Activated T-helper 17 cell treated with anti-CD3 and anti-CD28 coated beads, Interleukin-2, amount 50 U/mL, for 72 hours (primary cell): ENCODE measurements at regions not wholly inside any gene's neighbourhood (a gene's known extent, or its start where the extent isn't known, plus 50 kb on each side); places are given as distances from the start of the nearest gene placed in this dataset.
A peak's percentile ranks its signal among the peaks of the same experiment; 100 is the strongest.
"Not testable (repeated sequence)": the region's sequence is repeated elsewhere in the genome, so short reads cannot be mapped to it uniquely, and the experiment has no call there.

ENCODE experiments used
- ATAC-seq: fragments of 150-1000 bp; cut with Tn5 transposase; replicated peaks from 2 replicates; pipeline ENCODE4 v1.10.0; 2021; ENCODE audit warnings: mild to moderate bottlenecking, moderate library complexity
- H3K27ac Mint-ChIP-seq: one replicate; pipeline ENCODE4 v1.8.0; 2022; ENCODE audit warnings: mixed read lengths
- H3K27me3 Mint-ChIP-seq: one replicate; pipeline ENCODE4 v1.8.0; 2022; ENCODE audit warnings: mixed read lengths
- H3K36me3 Mint-ChIP-seq: one replicate; pipeline ENCODE4 v1.8.0; 2022; ENCODE audit warnings: low read depth, mild to moderate bottlenecking, mixed read lengths
- H3K4me1 Mint-ChIP-seq: one replicate; pipeline ENCODE4 v1.8.0; 2022; ENCODE audit warnings: mixed read lengths
- H3K4me3 Mint-ChIP-seq: one replicate; pipeline ENCODE4 v1.8.0; 2022; ENCODE audit warnings: mild to moderate bottlenecking, mixed read lengths
- H3K9me3 Mint-ChIP-seq: one replicate; pipeline ENCODE4 v1.8.0; 2022; ENCODE audit warnings: mixed read lengths

DNA sequence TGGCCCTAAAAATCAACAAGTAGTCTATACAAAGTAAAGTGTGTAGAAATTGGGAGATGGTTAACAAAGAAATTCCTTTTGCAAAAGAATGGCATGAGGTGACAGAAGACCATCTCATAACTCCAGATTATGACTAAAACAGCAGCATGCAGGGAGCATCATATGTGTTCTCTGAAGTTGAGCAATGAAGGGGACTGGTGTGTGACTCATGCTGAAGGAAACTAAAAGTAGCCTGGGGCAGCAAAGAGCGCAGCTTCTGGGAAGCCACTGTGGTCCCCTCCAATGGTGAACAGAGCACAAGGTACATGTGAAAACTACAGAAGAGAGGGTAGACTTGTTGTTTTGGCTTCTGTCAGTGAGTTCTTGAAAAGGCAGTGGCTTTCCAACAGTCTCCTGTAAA lies 133.4 kb downstream of the MACC1 start:
- Mint-ChIP-seq H3K36me3 (no peaks in the 10 kb centered on the region), H3K27ac (no peak overlapping the region), H3K27me3 (no peaks in the 10 kb centered on the region), H3K4me1 (no peaks in the 10 kb centered on the region), H3K9me3 (peaks cover 3% of the 10 kb centered on the region), H3K4me3 (no peak overlapping the region)
- ATAC-seq: peak; percentile 31

DNA sequence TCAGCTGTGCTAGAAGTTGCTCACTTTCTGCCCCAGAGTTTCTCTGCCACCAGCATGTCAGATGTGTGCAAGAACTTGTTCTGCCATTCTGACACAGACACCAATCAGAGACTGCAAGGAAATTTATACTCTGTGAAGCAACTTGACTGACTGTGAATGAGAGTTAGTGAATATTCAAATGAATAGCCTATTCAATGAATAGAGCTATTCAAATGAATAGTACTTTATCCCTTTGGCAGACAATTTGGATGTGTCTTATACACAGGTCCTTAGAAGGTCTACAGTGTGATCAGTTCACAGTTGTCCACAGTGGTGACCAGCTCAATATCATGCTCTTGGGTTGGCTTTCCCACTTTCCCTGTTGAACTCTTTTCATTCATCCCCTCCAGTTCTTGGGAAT lies 138.1 kb downstream of the MACC1 start:
- no peak overlapping the region for H3K27ac Mint-ChIP-seq
- H3K9me3 Mint-ChIP-seq: peaks cover 7% of the 10 kb centered on the region
- no peak overlapping the region for H3K4me3 Mint-ChIP-seq
- H3K4me1 Mint-ChIP-seq: no peaks in the 10 kb centered on the region
- no peaks in the 10 kb centered on the region for H3K27me3 Mint-ChIP-seq
- H3K36me3 Mint-ChIP-seq: no peaks in the 10 kb centered on the region
- ATAC-seq: no peak

DNA sequence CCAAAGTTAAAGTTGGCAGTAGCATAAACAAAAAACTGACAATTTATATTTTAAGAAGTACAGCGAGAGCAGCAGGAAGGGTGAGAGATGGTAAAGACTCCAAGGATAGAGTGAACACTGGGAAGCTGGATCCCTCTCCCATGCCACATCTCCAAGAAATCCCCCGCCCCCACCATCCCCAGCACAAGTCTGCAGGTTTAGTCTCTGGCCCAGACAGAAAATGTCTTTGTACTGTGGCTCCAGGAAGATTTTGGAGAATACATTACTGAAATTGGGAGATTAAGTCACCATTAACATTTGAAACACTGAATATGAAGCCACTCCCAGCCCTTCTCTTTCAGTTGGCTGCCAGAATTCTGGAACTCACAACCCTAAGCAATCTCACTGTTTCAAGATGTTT lies 140.3 kb downstream of the MACC1 start:
- Mint-ChIP-seq H3K27ac (no peak overlapping the region), H3K36me3 (no peaks in the 10 kb centered on the region), H3K9me3 (peaks cover 5% of the 10 kb centered on the region), H3K27me3 (no peaks in the 10 kb centered on the region), H3K4me1 (no peaks in the 10 kb centered on the region), H3K4me3 (no peak overlapping the region)
- ATAC-seq: no peak

DNA sequence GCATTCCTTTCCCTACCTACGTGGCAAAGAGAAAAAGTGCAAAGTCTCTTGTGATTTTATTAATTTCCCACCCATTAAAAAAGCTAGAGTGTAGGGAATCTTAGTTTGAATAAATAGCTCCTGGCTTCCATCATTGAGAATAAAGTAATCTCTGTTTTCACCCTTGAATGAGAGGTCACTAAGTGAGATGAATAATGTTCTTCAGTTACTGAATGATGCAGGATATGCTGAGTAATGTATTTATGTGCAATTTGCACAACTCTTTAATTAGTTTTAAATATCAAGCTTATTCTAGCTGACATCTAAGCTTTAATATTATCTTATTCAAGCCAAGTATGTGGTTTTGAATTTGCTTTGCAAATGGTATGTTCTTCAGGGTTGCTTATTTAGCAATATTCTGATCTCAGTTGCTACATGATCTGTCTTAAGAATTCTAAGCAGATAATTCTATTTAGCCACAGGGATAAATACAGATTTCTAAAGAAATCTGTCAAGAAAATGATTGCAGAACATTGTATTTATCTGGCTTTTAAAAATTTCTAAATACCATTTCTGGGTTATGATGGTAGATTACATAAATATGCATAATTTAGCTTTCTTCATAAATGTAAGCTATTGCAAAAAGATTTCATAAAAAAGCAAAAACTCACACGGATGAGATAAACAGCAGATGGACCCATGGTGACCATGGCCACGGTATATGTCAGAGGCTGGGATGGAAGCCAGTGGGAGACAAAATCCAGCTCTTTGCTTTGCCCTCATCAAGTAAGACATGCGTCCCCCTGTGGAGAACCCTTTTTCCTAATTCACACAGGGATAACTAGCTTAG lies 141.0 kb downstream of the MACC1 start:
- Mint-ChIP-seq H3K36me3 (no peaks in the 10 kb centered on the region), H3K4me1 (no peaks in the 10 kb centered on the region), H3K27ac (no peak overlapping the region), H3K4me3 (no peak overlapping the region), H3K27me3 (no peaks in the 10 kb centered on the region), H3K9me3 (peaks cover 5% of the 10 kb centered on the region)
- ATAC-seq: no peak

DNA sequence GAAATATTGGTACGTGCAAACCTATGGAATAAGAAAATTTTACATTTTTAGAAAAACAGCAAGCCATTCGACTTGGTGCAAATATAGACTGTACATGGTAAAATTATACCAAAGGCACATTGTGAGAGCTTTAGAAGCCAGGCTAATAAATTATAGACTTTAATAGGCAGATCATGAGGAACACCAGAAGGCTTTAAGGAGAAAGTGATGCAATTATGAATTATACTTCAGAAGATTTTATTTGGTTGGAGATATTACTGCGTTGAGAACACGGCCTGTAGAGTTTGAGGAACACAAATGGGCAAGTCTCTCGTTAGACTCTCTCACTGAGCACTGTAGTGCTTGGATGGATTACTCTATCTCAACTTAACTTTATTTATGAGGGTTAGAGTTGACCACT lies 141.7 kb downstream of the MACC1 start:
- H3K9me3 Mint-ChIP-seq: peaks cover 5% of the 10 kb centered on the region
- no peak for ATAC-seq
- H3K4me1 Mint-ChIP-seq: no peaks in the 10 kb centered on the region

DNA sequence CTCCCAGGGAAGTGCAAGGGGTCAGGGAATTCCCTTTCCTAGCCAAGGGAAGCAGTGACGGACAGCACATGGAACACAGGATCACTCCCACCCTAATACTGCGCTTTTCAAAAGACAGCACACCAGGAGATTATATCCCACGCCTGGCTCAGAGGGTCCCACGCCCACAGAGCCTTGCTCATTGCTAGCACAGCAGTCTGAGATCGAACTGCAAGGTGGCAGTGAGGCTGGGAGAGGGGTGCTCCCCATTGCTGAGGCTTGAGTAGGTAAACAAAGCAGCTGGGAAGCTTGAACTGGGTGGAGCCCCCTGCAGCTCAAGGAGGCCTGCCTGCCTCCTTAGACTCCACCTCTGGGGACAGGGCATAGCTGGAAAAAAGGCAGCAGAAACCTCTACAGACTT lies 149.2 kb downstream of the MACC1 start:
- not testable (repeated sequence) for H3K36me3 Mint-ChIP-seq, H3K4me3 Mint-ChIP-seq, ATAC-seq, H3K4me1 Mint-ChIP-seq, H3K27ac Mint-ChIP-seq, H3K27me3 Mint-ChIP-seq, H3K9me3 Mint-ChIP-seq

More for the DNA sequence above, 141.7 kb downstream of the MACC1 start:
- Mint-ChIP-seq H3K27ac (no peak overlapping the region), H3K36me3 (no peaks in the 10 kb centered on the region), H3K4me3 (no peak overlapping the region), H3K27me3 (no peaks in the 10 kb centered on the region)

DNA sequence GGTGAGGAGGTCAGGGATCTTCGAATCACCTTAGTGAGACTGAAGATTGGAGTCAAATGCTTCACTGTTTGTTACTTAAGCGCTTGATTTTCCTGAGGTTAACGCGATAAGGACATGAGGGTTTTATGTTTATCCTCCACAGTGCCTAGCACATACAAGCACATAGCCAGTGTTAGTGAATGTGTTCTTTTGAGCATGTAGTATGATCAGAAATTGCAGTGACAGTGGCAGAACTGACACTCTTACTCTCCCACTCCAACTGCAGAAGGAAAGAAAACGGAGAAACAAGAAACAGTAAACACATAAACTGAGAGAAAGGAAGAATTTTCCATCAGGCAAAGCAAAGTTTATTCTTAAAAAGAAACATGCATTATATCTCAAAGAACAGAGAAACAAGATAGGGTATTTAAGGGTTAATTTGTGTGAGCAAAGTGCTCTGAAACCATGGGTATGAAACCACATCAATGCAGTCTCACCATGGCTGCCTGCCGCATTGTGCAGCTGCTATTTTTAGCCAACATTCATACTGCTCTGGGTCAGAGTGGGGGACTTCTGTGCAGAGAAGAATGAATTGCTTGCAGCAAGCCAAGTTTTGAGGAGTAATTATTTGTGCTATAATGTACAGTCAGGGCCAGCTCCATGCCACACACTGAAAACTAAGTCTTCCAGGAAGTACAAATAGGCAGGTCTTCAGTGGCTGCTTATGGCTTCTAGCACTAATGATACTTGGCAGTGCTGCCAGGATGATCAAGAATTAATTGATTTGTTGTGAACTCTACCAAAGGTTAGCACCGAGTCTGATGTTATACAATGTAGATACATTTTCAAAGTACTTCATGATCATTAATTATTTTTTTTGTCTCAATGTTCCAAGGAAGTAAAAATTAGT lies 152.0 kb downstream of the MACC1 start:
- Mint-ChIP-seq H3K27me3 (no peaks in the 10 kb centered on the region), H3K27ac (no peak overlapping the region), H3K9me3 (no peaks in the 10 kb centered on the region), H3K4me1 (no peaks in the 10 kb centered on the region), H3K36me3 (no peaks in the 10 kb centered on the region), H3K4me3 (no peak overlapping the region)
- ATAC-seq: no peak

DNA sequence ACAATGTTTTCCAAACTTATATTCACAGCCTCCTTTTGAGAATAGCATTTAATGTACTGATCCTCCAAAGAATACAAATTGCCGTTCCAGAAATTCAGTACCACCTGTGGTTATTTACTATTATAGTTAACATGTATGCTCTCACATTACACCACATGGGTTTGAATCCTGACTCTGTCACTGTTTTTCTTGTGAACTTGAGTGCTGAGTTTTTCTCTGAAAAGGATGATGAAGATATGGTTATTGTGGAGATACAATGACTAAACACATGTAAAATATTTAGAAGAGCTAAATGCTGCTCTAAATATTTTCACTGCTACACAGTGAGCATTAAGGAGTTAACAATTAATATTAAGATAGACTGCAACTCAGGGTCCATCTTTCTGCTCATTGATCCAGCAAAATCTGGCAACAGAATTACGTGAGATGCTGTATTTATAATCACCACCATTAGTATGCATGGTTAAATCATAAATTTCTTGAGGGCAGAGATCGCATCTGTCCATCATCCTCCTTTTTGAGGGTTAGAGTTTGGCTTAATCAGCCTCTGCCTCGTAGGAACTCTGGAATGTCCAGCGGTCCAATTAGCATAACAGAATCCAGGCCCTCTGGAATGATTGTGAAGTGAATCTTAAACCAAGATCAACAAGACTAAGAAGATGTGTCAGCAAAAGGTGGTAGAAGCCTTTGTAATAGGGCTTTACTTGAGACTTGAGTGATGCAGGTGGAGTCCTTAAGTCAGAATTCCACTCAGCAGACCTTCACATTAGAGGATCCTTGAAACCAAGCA lies 152.8 kb downstream of the MACC1 start:
- ATAC-seq: no peak
- no peak overlapping the region for H3K4me3 Mint-ChIP-seq
- H3K27ac Mint-ChIP-seq: no peak overlapping the region
- H3K27me3 Mint-ChIP-seq: no peaks in the 10 kb centered on the region
- no peaks in the 10 kb centered on the region for H3K36me3 Mint-ChIP-seq
- H3K4me1 Mint-ChIP-seq: no peaks in the 10 kb centered on the region
- no peaks in the 10 kb centered on the region for H3K9me3 Mint-ChIP-seq

DNA sequence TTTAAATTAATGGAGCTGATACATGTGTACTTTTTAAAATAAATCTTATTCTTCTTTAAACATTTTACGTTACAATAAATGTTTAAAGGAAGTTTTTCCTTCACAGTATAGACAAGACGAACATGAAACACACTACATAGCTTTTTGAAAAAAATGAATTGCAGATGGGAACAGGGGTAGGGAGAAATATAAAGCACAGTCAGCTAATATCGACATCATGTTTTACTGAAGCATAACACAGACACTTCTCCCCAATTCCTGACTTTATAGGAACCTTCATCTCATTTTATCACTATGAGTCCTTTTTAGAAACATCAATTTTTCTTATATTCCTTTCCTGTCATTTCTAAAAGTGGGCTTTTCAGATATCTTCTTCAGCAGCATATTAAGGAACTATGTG lies 153.5 kb downstream of the MACC1 start:
- no peaks in the 10 kb centered on the region for H3K4me1 Mint-ChIP-seq
- H3K4me3 Mint-ChIP-seq: no peak overlapping the region
- no peaks in the 10 kb centered on the region for H3K27me3 Mint-ChIP-seq
- H3K36me3 Mint-ChIP-seq: no peaks in the 10 kb centered on the region
- H3K9me3 Mint-ChIP-seq: no peaks in the 10 kb centered on the region
- ATAC-seq: no peak
- no peak overlapping the region for H3K27ac Mint-ChIP-seq

DNA sequence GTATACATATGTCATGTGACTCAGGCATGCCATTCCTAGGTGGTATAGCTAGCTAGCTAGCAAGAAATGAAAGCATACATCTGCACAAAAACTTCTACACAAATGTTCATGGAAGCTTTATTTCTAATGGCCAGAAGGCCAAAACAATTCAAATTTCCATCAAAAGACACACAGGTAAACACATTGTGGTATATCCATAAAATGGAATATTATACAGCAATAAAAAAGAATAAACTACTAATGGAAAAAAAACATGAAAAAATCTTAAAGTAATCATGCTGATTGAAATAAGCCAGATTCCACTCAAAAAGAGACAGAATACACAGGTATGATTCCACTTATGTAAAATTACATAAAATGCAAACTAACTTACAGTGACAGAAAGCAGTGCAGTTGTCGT lies 154.3 kb downstream of the MACC1 start:
- Mint-ChIP-seq H3K27ac (no peak overlapping the region), H3K36me3 (no peaks in the 10 kb centered on the region), H3K9me3 (no peaks in the 10 kb centered on the region), H3K4me1 (no peaks in the 10 kb centered on the region), H3K4me3 (no peak overlapping the region), H3K27me3 (no peaks in the 10 kb centered on the region)
- no peak for ATAC-seq

DNA sequence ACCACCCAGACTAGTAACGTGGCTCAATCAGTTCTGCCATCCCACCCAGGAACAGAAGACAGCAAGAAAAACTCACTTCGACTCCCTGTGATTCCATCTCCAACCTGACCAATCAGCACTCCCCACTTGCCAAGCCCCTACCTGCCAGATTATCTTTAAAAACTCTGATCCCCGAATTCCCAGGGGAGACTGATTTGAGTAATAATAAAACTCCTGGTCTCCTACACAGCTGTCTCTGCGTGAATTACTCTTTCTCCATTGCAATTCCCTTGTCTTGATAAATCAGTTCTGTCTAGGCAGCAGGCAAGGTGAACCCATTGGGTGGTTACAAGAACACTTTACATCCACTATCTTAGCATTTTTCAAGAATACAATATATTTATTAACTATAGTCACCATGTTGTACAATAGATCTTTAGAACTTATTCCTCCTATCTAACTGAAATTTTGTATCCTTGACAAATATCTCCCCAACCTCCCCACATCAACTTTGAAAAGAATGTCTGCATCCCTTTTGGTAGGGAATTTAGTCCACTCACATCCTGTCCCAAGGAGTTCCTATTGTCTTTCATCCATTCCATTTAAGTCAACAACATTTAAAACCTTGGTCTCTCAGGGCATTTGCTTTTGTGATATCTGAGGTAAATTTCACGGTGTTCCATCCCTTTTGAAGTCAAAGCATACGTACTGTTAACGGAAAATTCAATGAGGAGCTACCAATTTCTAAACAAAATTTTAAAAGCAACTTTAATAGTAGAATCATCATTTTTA lies 163.7 kb downstream of the MACC1 start:
- Mint-ChIP-seq H3K4me1 (no peaks in the 10 kb centered on the region), H3K27ac (no peak overlapping the region), H3K9me3 (no peaks in the 10 kb centered on the region), H3K4me3 (no peak overlapping the region), H3K27me3 (no peaks in the 10 kb centered on the region), H3K36me3 (no peaks in the 10 kb centered on the region)
- ATAC-seq: no peak

DNA sequence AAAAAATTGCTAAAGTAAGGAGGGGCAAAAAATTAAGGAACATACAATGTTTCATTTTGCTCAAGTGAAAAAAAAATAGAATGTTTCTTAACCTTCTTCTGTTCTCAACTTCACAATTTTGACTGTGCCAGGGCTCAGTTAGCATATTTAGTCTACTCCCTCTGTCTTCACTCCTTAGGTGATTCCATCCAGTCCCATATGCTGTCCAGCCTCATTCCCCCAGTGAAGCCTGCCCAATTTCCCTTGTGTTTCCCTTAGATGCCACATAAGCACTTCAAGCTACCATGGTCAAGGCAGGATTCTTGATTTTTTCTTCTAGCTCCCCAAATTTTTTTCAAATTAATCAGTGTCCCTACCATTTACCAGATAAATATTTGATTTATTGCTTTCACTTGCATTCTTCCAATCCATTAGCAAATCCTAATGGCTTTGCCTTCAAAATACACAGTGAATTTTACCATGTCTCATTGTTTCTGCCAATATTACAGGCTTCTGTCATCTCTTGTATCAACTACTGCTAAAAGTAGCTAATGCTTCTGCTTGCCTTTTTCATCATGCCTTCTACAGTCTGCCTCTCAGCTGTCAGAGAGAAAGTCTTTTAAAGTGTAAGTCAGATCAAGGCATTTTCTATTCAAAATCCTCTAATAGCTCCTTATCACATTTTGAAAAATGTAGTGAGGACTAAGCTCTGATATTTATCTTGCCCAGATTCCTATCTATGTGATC lies 166.8 kb downstream of the MACC1 start:
- Mint-ChIP-seq H3K4me1 (no peaks in the 10 kb centered on the region), H3K27ac (no peak overlapping the region), H3K9me3 (peaks cover 4% of the 10 kb centered on the region), H3K4me3 (no peak overlapping the region), H3K27me3 (no peaks in the 10 kb centered on the region), H3K36me3 (no peaks in the 10 kb centered on the region)
- no peak for ATAC-seq

DNA sequence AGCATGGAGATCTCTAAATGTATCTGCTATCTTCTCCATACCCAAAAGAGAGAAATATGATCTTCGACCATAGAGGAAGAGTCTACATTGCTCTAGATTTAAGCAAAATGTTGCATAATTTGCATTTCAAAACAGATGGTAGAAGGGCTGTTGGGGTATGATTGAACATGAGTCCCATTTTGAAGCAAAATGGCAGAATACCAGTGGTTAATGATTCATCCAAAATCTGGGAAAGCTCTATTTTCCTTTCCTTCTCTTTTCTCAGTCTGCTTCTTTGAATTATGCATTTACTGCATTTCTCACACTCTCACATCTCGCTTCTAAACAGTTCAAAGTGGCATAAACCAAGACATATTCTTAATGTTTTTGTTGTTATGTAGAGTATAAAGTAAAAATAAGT lies 178.5 kb downstream of the MACC1 start:
- Mint-ChIP-seq H3K4me3 (no peak overlapping the region), H3K9me3 (peaks cover 6% of the 10 kb centered on the region), H3K4me1 (no peaks in the 10 kb centered on the region), H3K36me3 (no peaks in the 10 kb centered on the region), H3K27ac (no peak overlapping the region), H3K27me3 (no peaks in the 10 kb centered on the region)
- no peak for ATAC-seq
